GM18505 (cell line): ENCODE measurements at regions not wholly inside any gene's neighbourhood (a gene's known extent, or its start where the extent isn't known, plus 50 kb on each side); places are given as distances from the start of the nearest gene placed in this dataset.

Experiments used
- ATAC-seq: cut with Tn5 transposase; IDR thresholded peaks from one replicate; pipeline ENCODE4 v1.9.1; 2021; ENCODE audit not compliant: unreplicated experiment
- POLR2A ChIP-seq: IDR thresholded peaks from 4 replicates; pipeline ENCODE4 v1.6.1; 2011; ENCODE audit warnings: borderline replicate concordance; ENCODE audit not compliant: insufficient read depth, insufficient read length; ENCODE audit errors: extremely low read depth

- ATAC-seq = no peak
- no peak for TF ChIP-seq POLR2A
Measured at GRCh38 chr2:67462738-67463496, 65.8 kb downstream of the ETAA1 start.

GRCh38 chr2:67463810-67464209, 66.7 kb downstream of the ETAA1 start:
- ATAC-seq = no peak
- no peak for TF ChIP-seq POLR2A

GRCh38 chr2:67465623-67466022, 68.5 kb downstream of the ETAA1 start:
- no peak for TF ChIP-seq POLR2A
- no peak for ATAC-seq

GRCh38 chr2:67466734-67467133, 69.6 kb downstream of the ETAA1 start:
- TF ChIP-seq POLR2A = no peak
- ATAC-seq = no peak

- ATAC-seq = no peak
- no peak for TF ChIP-seq POLR2A
Measured at GRCh38 chr2:67471681-67472080, 74.5 kb downstream of the ETAA1 start.

GRCh38 chr2:67476809-67477790, 80.0 kb downstream of the ETAA1 start:
- TF ChIP-seq POLR2A = no peak
- ATAC-seq = no peak

GRCh38 chr2:67479261-67479660, 82.1 kb downstream of the ETAA1 start:
- TF ChIP-seq POLR2A = no peak

GRCh38 chr2:67485431-67485830, 88.3 kb downstream of the ETAA1 start:
- no peak for TF ChIP-seq POLR2A

More at GRCh38 chr2:67479261-67479660, 82.1 kb downstream of the ETAA1 start:
- ATAC-seq = no peak

GRCh38 chr2:67486041-67486796, 89.1 kb downstream of the ETAA1 start:
- TF ChIP-seq POLR2A = no peak
- no peak for ATAC-seq

More at GRCh38 chr2:67485431-67485830, 88.3 kb downstream of the ETAA1 start:
- ATAC-seq = no peak

- no peak for ATAC-seq
- TF ChIP-seq POLR2A = no peak
Measured at GRCh38 chr2:67487993-67488392, 90.9 kb downstream of the ETAA1 start.

GRCh38 chr2:67489396-67489795, 92.3 kb downstream of the ETAA1 start:
- ATAC-seq = no peak
- TF ChIP-seq POLR2A = no peak

- no peak for ATAC-seq
- no peak for TF ChIP-seq POLR2A
Measured at GRCh38 chr2:67498931-67499330, 101.8 kb downstream of the ETAA1 start.

- ATAC-seq = no peak
- no peak for TF ChIP-seq POLR2A
Measured at GRCh38 chr2:67499989-67500388, 102.9 kb downstream of the ETAA1 start.
